ENCODE measurements at regions not wholly inside any gene's neighbourhood (a gene's known extent, or its start where the extent isn't known, plus 50 kb on each side); places are given as distances from the start of the nearest gene placed in this dataset.
"Not testable (repeated sequence)": the region's sequence is repeated elsewhere in the genome, so short reads cannot be mapped to it uniquely, and the experiment has no call there.

DNA sequence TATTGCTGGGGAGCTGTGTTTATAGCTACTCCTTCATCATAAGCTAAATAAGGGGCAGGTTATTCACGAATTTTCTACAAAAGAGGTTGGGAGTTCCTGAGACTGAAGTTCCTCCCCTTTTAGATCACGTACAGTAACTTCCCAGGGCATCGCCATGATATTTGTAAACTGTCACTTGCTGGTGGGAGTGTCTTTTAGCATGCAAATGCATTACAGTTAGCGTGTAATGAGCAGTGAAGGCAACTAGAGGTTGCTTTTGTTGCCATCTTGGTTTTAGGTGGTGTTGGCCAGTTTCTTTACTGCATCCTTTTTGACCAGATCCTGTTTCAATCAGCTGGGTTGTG, 64.4 kb downstream of the IL12A start:
- DNase-seq (ENCODE audit: extremely low spot score in 2 of 2): no peak
- intact Hi-C loops (cut with DNase I): no loop called here
- H3K27me3 ChIP-seq: no peaks in the 10 kb centered on the region
- no peaks in the 10 kb centered on the region for H3K9me3 ChIP-seq
- H3K27ac ChIP-seq: no peak overlapping the region
- H3K4me3 ChIP-seq: peak overlapping the region in 1 of 2 donors; percentile 22
- H3K36me3 ChIP-seq: no peaks in the 10 kb centered on the region
- no peaks in the 10 kb centered on the region for H3K4me1 ChIP-seq
- TF ChIP-seq POLR2A (IDR thresholded peaks at IDR 0.05) (no peak), POLR2AphosphoS5 (IDR thresholded peaks at IDR 0.05; ENCODE audit: insufficient read depth in 1 of 2, low read depth in 1 of 2) (no peak)
- TF ChIP-seq, protein P1, sequence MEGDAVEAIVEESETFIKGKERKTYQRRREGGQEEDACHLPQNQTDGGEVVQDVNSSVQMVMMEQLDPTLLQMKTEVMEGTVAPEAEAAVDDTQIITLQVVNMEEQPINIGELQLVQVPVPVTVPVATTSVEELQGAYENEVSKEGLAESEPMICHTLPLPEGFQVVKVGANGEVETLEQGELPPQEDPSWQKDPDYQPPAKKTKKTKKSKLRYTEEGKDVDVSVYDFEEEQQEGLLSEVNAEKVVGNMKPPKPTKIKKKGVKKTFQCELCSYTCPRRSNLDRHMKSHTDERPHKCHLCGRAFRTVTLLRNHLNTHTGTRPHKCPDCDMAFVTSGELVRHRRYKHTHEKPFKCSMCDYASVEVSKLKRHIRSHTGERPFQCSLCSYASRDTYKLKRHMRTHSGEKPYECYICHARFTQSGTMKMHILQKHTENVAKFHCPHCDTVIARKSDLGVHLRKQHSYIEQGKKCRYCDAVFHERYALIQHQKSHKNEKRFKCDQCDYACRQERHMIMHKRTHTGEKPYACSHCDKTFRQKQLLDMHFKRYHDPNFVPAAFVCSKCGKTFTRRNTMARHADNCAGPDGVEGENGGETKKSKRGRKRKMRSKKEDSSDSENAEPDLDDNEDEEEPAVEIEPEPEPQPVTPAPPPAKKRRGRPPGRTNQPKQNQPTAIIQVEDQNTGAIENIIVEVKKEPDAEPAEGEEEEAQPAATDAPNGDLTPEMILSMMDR (IDR thresholded peaks at IDR 0.05): no peak

DNA sequence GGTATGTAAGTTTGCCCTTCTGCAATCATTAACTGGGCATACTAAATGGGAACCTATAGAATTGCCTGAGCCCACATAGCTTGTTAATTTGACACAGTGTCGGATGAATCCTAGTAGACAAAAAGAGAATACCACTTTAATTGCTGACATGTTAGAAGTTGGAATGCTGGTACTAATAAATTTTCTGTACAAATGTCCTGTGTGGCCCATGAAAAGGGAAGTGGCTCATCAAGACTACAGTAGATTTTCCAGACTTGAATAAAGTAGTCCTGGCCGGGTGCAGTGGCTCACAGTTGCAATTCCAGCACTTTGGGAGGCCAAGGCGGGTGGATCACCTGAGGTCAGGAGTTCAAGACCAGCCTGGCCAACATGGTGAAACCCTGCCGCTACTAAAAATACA, 66.2 kb downstream of the IL12A start:
- H3K27me3 ChIP-seq; H3K4me3 ChIP-seq; DNase-seq (ENCODE audit: extremely low spot score in 2 of 2); intact Hi-C loops (cut with DNase I); H3K9me3 ChIP-seq; H3K27ac ChIP-seq; H3K36me3 ChIP-seq; H3K4me1 ChIP-seq: not testable (repeated sequence)

DNA sequence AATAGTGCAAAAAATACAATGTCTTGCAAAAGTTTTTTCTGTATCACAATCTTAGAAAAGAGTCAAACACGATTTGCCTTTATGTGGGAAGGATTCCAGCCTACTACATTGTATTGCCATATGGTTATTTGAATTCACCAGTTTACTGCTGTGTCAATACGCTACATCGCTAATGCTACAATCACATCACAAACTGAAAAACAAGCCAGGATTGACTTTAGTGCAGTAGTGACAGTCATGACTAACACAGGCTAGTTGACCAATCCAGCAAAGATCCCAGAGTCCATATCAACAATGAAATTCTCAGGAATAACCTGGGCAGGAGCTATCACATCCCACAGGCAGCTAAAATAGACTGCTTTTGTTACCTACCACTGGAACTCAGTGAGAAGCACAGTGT, 67.0 kb downstream of the IL12A start:
- no peak overlapping the region for H3K4me3 ChIP-seq
- no peak for DNase-seq (ENCODE audit: extremely low spot score in 2 of 2)
- intact Hi-C loops (cut with DNase I): no loop called here

DNA sequence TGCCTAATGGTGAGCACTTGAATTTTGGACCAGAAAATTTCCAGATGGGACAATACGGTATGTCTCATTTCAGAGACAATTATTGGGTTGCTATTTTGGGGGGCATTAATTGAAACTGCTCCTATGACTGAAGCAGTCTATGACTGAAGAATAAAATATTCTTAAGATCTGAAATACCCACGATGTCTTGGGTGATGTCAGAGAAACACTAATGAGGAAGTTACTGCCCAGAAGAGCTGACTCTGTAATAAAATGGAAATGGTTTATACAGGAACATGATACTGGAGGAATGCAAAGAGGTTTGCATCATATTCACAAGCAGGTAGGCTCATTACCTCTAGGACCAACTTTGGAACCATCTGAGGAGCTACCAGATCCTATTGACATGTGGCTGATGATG, 68.7 kb downstream of the IL12A start:
- intact Hi-C loops (cut with DNase I): no loop called here
- no peaks in the 10 kb centered on the region for H3K4me1 ChIP-seq
- H3K27ac ChIP-seq: no peak overlapping the region
- no peaks in the 10 kb centered on the region for H3K9me3 ChIP-seq
- no peak overlapping the region for H3K4me3 ChIP-seq
- no peaks in the 10 kb centered on the region for H3K27me3 ChIP-seq
- no peak for TF ChIP-seq POLR2A (IDR thresholded peaks at IDR 0.05)
- no peak for TF ChIP-seq POLR2AphosphoS5 (IDR thresholded peaks at IDR 0.05; ENCODE audit: insufficient read depth in 1 of 2, low read depth in 1 of 2)
- TF ChIP-seq, protein P1 (IDR thresholded peaks at IDR 0.05): no peak
- H3K36me3 ChIP-seq: no peaks in the 10 kb centered on the region
- no peak for DNase-seq (ENCODE audit: extremely low spot score in 2 of 2)

More for the DNA sequence above, 67.0 kb downstream of the IL12A start:
- H3K27ac ChIP-seq: no peak overlapping the region
- no peaks in the 10 kb centered on the region for H3K36me3 ChIP-seq
- no peaks in the 10 kb centered on the region for H3K27me3 ChIP-seq
- no peaks in the 10 kb centered on the region for H3K4me1 ChIP-seq
- no peak for TF ChIP-seq POLR2AphosphoS5 (IDR thresholded peaks at IDR 0.05; ENCODE audit: insufficient read depth in 1 of 2, low read depth in 1 of 2)
- TF ChIP-seq, protein P1 (IDR thresholded peaks at IDR 0.05): no peak
- TF ChIP-seq POLR2A (IDR thresholded peaks at IDR 0.05): no peak
- H3K9me3 ChIP-seq: no peaks in the 10 kb centered on the region

DNA sequence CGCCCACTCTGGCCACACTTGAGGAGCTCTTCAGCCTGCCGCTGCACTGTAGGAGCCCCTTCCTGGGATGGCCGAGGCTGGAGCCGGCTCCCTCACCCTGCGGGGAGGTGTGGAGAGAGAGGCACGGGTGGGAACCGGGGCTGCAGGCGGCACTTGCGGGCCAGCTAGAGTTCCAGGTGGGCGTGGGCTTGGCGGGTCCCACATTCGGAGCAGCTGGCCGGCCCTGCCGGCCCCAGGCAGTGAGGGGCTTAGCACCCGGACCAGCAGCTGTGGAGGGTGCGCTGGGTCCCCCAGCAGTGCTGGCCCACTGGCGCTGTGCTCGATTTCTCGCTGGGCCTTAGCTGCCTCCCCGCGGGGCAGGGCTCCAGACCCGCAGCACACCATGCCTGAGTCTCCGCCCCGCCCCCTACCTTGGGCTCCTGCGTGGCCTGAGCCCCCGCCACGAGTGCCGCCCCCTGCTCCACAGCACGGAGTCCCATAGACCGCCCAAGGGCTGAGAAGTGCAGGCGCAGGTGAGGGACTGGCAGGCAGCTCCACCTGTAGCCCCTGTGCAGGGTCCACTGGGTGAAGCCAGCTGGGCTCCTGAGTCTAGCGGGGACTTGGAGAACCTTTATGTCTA, 71.9 kb downstream of the IL12A start:
- TF ChIP-seq POLR2A (IDR thresholded peaks at IDR 0.05) (no peak), POLR2AphosphoS5 (IDR thresholded peaks at IDR 0.05; ENCODE audit: insufficient read depth in 1 of 2, low read depth in 1 of 2) (no peak)
- TF ChIP-seq, protein P1 (IDR thresholded peaks at IDR 0.05): no peak
- Histone ChIP-seq H3K36me3 (no peaks in the 10 kb centered on the region), H3K27ac (no peak overlapping the region), H3K9me3 (no peaks in the 10 kb centered on the region), H3K27me3 (no peaks in the 10 kb centered on the region), H3K4me1 (no peaks in the 10 kb centered on the region), H3K4me3 (no peak overlapping the region)
- DNase-seq (ENCODE audit: extremely low spot score in 2 of 2): no peak
- intact Hi-C loops (cut with DNase I): no loop called here
